HepG2 (cell line): ENCODE measurements at regions not wholly inside any gene's neighbourhood (a gene's known extent, or its start where the extent isn't known, plus 50 kb on each side); places are given as distances from the start of the nearest gene placed in this dataset.

Experiments used
- ATAC-seq: fragments of 200-7000 bp; cut with Tn5 transposase; 3 replicates; pipeline ENCODE4 v1.9.1; 2020; ENCODE audit warnings: mild to moderate bottlenecking, moderate library complexity
- BruUV-seq: library from RNA; stranded (reverse); fragments of 400-500 nt; replicated peaks from 2 replicates; lab custom pipeline; 2021; lab: Mats Ljungman, UMichigan
- CTCF ChIA-PET: fragments of 300-600 bp; formaldehyde crosslinking; extraction: SDS; loops from one replicate; lab custom pipeline; 2021; ENCODE audit warnings: low total read pairs, inconsistent platforms, low intra/inter-chr PET ratio; lab: Yijun Ruan, JAX
- POLR2A ChIA-PET: fragments of 350-600 bp; sonication (Branson Sonifier 250); formaldehyde crosslinking; loops from one replicate; lab custom pipeline; 2020; ENCODE audit warnings: antibody characterized with exemption, inconsistent platforms; lab: Yijun Ruan, JAX
- DNase-seq: peaks from one replicate; pipeline ENCODE4 v3.0.0-alpha.2; 2015; ENCODE audit warnings: low spot score
- FAIRE-seq: peaks from 3 replicates; lab custom pipeline; 2011; peaks lifted over from hg19 to GRCh38; lab: Jason Lieb, UNC
- H2AFZ ChIP-seq: one replicate; pipeline ENCODE4 v1.6.1; 2011; ENCODE audit warnings: low read length, inconsistent platforms
- H3K27ac ChIP-seq: fragments of 300-600 bp; 3 replicates; pipeline ENCODE4 v1.8.0; 2011; ENCODE audit warnings: mixed run types, mild to moderate bottlenecking, mixed read lengths, low read length, inconsistent platforms; ENCODE audit not compliant: insufficient read depth; ENCODE audit errors: extremely low read length
- H3K27me3 ChIP-seq, 2 experiments: fragments of 200-600 bp in 1 of 2; 2 replicates in 1 of 2; 3 replicates in 1 of 2; pipeline versions ENCODE4 v1.6.0 to v1.8.0; 2011; ENCODE audit warnings: low read length in 2 of 2, mild to moderate bottlenecking in 2 of 2, moderate library complexity in 2 of 2, inconsistent platforms in 1 of 2; ENCODE audit not compliant: insufficient read depth in 2 of 2, control insufficient read depth in 1 of 2
- H3K36me3 ChIP-seq, 2 experiments: fragments of 200-600 bp in 1 of 2; replicated peaks in 1 of 2; 2 replicates in 1 of 2; 3 replicates in 1 of 2; pipeline versions ENCODE4 v1.5.1 to v1.8.0; 2011; ENCODE audit warnings: low read length in 2 of 2, inconsistent platforms in 1 of 2; ENCODE audit not compliant: insufficient read depth in 2 of 2, control insufficient read depth in 1 of 2
- H3K4me1 ChIP-seq: 2 replicates; pipeline ENCODE4 v1.5.1; 2012; ENCODE audit warnings: low read length, inconsistent platforms; ENCODE audit not compliant: insufficient read depth
- H3K4me2 ChIP-seq: 2 replicates; pipeline ENCODE4 v1.6.0; 2011; ENCODE audit warnings: low read depth, low read length, inconsistent platforms
- H3K4me3 ChIP-seq, 3 experiments: fragments of 200-600 bp in 1 of 3; sonication (generic), shearing (Covaris generic) in 1 of 3; replicated peaks in 1 of 3; 2 replicates each; pipeline ENCODE4 v1.5.1; 2011 to 2016; ENCODE audit warnings: low read length in 3 of 3, inconsistent platforms in 2 of 3, low read depth in 2 of 3, mild to moderate bottlenecking in 2 of 3, control low read depth in 1 of 3, mixed read lengths in 1 of 3; ENCODE audit not compliant: insufficient read depth in 1 of 3
- H3K79me2 ChIP-seq: one replicate; pipeline ENCODE4 v1.6.1; 2011; ENCODE audit warnings: low read length, inconsistent platforms; ENCODE audit not compliant: insufficient read depth
- H3K9ac ChIP-seq: 2 replicates; pipeline ENCODE4 v1.6.0; 2011; ENCODE audit warnings: mild to moderate bottlenecking, low read depth, low read length, inconsistent platforms; ENCODE audit not compliant: insufficient read depth
- H3K9me3 ChIP-seq: 2 replicates; pipeline ENCODE4 v1.5.1; 2012; ENCODE audit warnings: mild to moderate bottlenecking, low read length
- H4K20me1 ChIP-seq: 2 replicates; pipeline ENCODE4 v1.6.0; 2011; ENCODE audit warnings: inconsistent platforms, mild to moderate bottlenecking, low read length, moderate library complexity; ENCODE audit not compliant: insufficient read depth
- FIP1L1 ChIP-seq: fragments of 200-400 bp; formaldehyde crosslinking; IDR thresholded peaks from 2 replicates; pipeline ENCODE4 v1.6.1; 2018; ENCODE audit warnings: low read depth, mild to moderate bottlenecking, low read length, moderate library complexity, borderline replicate concordance; ENCODE audit not compliant: insufficient read depth
- MIER3 ChIP-seq: IDR thresholded peaks from 2 replicates; pipeline ENCODE4 v1.6.1; 2016; ENCODE audit warnings: missing compliant biosample characterization, borderline replicate concordance
- MTA3 ChIP-seq: sonication (generic); formaldehyde crosslinking; IDR thresholded peaks from 2 replicates; pipeline ENCODE4 v1.4.0; 2020; ENCODE audit warnings: missing genetic modification reagents
- NR1H2 ChIP-seq: sonication (generic); formaldehyde crosslinking; IDR thresholded peaks from 2 replicates; pipeline ENCODE4 v1.8.1; 2022; ENCODE audit warnings: low read depth, missing genetic modification reagents, borderline replicate concordance
- POLR2AphosphoS5 ChIP-seq: IDR thresholded peaks from 2 replicates; pipeline ENCODE4 v1.6.1; 2012; ENCODE audit warnings: low read depth, low read length
- RAD51 ChIP-seq: fragments of 450-650 bp; IDR thresholded peaks from 2 replicates; pipeline ENCODE4 v1.6.1; 2016; ENCODE audit warnings: borderline replicate concordance
- SNRNP70 ChIP-seq: fragments of 200-400 bp; formaldehyde crosslinking; IDR thresholded peaks from 2 replicates; pipeline ENCODE4 v1.6.1; 2017; ENCODE audit warnings: mild to moderate bottlenecking, low read depth, low read length, moderate library complexity
- SRSF4 ChIP-seq: fragments of 200-400 bp; formaldehyde crosslinking; IDR thresholded peaks from one replicate; pipeline ENCODE4 v1.6.1; 2018; ENCODE audit warnings: mild to moderate bottlenecking, low read depth, low read length, moderate library complexity; ENCODE audit not compliant: poor library complexity, severe bottlenecking
- ZFP36L1 ChIP-seq: sonication (generic); formaldehyde crosslinking; IDR thresholded peaks from 2 replicates; pipeline ENCODE4 v1.8.0; 2022; ENCODE audit warnings: mild to moderate bottlenecking, missing genetic modification reagents, moderate library complexity
- ZNF501 ChIP-seq: sonication (generic); formaldehyde crosslinking; IDR thresholded peaks from 2 replicates; pipeline ENCODE4 v1.5.1; 2020; ENCODE audit warnings: mild to moderate bottlenecking, moderate library complexity, missing genetic modification reagents
- ZNF598 ChIP-seq: sonication (generic); formaldehyde crosslinking; IDR thresholded peaks from 2 replicates; pipeline ENCODE4 v1.5.1; 2020; ENCODE audit warnings: mild to moderate bottlenecking, missing genetic modification reagents, borderline replicate concordance
- ZNF761 ChIP-seq: sonication (generic); formaldehyde crosslinking; conservative IDR thresholded peaks from 2 replicates; pipeline ENCODE4 v1.4.0; 2020; ENCODE audit warnings: mild to moderate bottlenecking, missing genetic modification reagents
- ZNF773 ChIP-seq: sonication (generic); formaldehyde crosslinking; IDR thresholded peaks from 2 replicates; pipeline ENCODE4 v1.4.0; 2020; ENCODE audit warnings: missing genetic modification reagents, borderline replicate concordance
- WGBS: methylation state at CpG from one replicate; pipeline ENCODE4 v1.1.6; 2017; ENCODE audit warnings: low lambda C conversion rate; 5-methylcytosine and 5-hydroxymethylcytosine counted together
- in situ Hi-C: cut with HindIII; loops from 2 replicates; pipeline ENCODE4 v1.10.0; 2017; ENCODE audit warnings: low pct_unique_long_range_greater_than_20kb; ENCODE audit not compliant: extremely low pct_ligation_motif_present
- intact Hi-C: fragments of 100-400 bp; cut with micrococcal nuclease; formaldehyde crosslinking; loops from one replicate; pipeline ENCODE4 v1.10.0; 2022; ENCODE audit not compliant: unreplicated experiment
- TF ChIP-seq, protein P1 (sequence below): sonication (generic); IDR thresholded peaks from 2 replicates; pipeline ENCODE4 v1.6.1; 2016; ENCODE audit warnings: low read depth, borderline replicate concordance
- TF ChIP-seq, protein P2 (sequence below): IDR thresholded peaks from 2 replicates; pipeline ENCODE4 v1.6.1; 2016; ENCODE audit warnings: missing biosample characterization, missing genetic modification reagents, low read depth
- TF ChIP-seq, protein P3 (sequence below): sonication (generic); formaldehyde crosslinking; IDR thresholded peaks from 2 replicates; pipeline ENCODE4 v1.5.1; 2020; ENCODE audit warnings: missing genetic modification reagents, mild to moderate bottlenecking, borderline replicate concordance
- TF ChIP-seq, protein P4 (sequence below): IDR thresholded peaks from 2 replicates; pipeline ENCODE4 v1.6.1; 2016; ENCODE audit warnings: mild to moderate bottlenecking, missing biosample characterization, missing genetic modification reagents

DNA sequence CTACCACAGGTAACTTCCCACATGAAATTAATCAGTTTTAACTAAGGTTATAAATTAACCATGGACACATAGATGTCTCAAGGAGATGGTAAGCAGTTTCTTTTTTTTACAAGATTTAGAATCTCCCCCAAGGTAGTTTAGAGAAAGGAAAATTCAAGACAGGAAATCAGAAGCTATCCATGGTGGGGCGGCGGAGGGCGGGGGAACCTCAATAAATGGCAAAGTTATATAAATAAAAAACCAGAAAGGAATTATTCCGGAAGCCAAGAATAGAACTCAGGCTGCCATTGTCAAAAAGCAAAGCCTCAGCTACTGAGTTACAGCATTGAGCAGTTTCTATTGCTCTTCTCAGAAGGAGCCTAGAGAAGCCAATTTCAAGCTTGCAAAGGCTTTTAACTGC is 172.1 kb upstream of the SMAD3 start:
- Histone ChIP-seq H3K36me3 (no peaks in the 10 kb centered on the region), H2AFZ (no peak overlapping the region), H4K20me1 (no peaks in the 10 kb centered on the region), H3K79me2 (no peaks in the 10 kb centered on the region), H3K9me3 (no peaks in the 10 kb centered on the region), H3K4me2 (no peak overlapping the region), H3K27me3 (peaks cover 0 to 12% of the 10 kb centered on the region in 2 experiments; a peak in 1 of 5 replicates), H3K4me3 (no peak overlapping the region), H3K27ac (no peak overlapping the region), H3K4me1 (0 out of 2 replicates have a peak, but pooled peaks cover 10% of the 10 kb centered on the region), H3K9ac (no peak overlapping the region)
- in situ Hi-C loops: no loop called here
- no TSS peak for BruUV-seq
- FAIRE-seq: no peak
- DNase-seq: no peak
- CTCF ChIA-PET: no interaction called here
- POLR2A ChIA-PET: no interaction called here
- ATAC-seq: no peak
- 88% methylated on average over 4 of the region's 4 CpGs for WGBS
- intact Hi-C loops: no loop called here
- TF ChIP-seq RAD51 (no peak), MTA3 (CRISPR knock-in tag) (no peak), SNRNP70 (no peak), ZNF773 (CRISPR knock-in tag) (no peak), ZNF501 (CRISPR knock-in tag) (no peak), MIER3 (CRISPR knock-in tag) (no peak), ZNF598 (CRISPR knock-in tag) (no peak), NR1H2 (CRISPR knock-in tag) (no peak), POLR2AphosphoS5 (no peak), ZFP36L1 (CRISPR knock-in tag) (no peak), FIP1L1 (no peak), ZNF761 (CRISPR knock-in tag) (no peak), SRSF4 (no peak)
- TF ChIP-seq, protein P1, sequence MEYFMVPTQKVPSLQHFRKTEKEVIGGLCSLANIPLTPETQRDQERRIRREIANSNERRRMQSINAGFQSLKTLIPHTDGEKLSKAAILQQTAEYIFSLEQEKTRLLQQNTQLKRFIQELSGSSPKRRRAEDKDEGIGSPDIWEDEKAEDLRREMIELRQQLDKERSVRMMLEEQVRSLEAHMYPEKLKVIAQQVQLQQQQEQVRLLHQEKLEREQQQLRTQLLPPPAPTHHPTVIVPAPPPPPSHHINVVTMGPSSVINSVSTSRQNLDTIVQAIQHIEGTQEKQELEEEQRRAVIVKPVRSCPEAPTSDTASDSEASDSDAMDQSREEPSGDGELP: no peak
- TF ChIP-seq, protein P2, sequence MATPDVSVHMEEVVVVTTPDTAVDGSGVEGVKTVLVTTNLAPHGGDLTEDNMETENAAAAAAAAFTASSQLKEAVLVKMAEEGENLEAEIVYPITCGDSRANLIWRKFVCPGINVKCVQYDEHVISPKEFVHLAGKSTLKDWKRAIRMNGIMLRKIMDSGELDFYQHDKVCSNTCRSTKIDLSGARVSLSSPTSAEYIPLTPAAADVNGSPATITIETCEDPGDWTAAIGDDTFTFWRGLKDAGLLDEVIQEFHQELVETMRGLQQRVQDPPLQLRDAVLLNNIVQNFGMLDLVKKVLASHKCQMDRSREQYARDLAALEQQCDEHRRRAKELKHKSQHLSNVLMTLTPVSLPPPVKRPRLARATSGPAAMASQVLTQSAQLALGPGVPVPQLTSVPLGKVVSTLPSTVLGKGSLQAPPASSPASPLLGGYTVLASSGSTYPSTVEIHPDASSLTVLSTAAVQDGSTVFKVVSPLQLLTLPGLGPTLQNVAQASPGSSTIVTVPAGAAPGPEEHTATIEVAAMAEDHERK: no peak
- TF ChIP-seq, protein P3, sequence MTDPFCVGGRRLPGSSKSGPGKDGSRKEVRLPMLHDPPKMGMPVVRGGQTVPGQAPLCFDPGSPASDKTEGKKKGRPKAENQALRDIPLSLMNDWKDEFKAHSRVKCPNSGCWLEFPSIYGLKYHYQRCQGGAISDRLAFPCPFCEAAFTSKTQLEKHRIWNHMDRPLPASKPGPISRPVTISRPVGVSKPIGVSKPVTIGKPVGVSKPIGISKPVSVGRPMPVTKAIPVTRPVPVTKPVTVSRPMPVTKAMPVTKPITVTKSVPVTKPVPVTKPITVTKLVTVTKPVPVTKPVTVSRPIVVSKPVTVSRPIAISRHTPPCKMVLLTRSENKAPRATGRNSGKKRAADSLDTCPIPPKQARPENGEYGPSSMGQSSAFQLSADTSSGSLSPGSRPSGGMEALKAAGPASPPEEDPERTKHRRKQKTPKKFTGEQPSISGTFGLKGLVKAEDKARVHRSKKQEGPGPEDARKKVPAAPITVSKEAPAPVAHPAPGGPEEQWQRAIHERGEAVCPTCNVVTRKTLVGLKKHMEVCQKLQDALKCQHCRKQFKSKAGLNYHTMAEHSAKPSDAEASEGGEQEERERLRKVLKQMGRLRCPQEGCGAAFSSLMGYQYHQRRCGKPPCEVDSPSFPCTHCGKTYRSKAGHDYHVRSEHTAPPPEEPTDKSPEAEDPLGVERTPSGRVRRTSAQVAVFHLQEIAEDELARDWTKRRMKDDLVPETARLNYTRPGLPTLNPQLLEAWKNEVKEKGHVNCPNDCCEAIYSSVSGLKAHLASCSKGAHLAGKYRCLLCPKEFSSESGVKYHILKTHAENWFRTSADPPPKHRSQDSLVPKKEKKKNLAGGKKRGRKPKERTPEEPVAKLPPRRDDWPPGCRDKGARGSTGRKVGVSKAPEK (CRISPR knock-in tag): no peak
- TF ChIP-seq, protein P4, sequence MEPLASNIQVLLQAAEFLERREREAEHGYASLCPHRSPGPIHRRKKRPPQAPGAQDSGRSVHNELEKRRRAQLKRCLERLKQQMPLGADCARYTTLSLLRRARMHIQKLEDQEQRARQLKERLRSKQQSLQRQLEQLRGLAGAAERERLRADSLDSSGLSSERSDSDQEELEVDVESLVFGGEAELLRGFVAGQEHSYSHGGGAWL: no peak
